AG04449 (cell line): ENCODE measurements at regions not wholly inside any gene's neighbourhood (a gene's known extent, or its start where the extent isn't known, plus 50 kb on each side); places are given as distances from the start of the nearest gene placed in this dataset.

ENCODE experiments used
- CTCF ChIA-PET: fragments of 350-600 bp; formaldehyde crosslinking; extraction: SDS; loops from one replicate; lab custom pipeline; 2021; ENCODE audit warnings: antibody characterized with exemption; lab: Yijun Ruan, JAX
- POLR2A ChIA-PET: fragments of 400-600, 350-600 bp; formaldehyde crosslinking; extraction: SDS; loops from one replicate; lab custom pipeline; 2020; ENCODE audit warnings: antibody characterized with exemption, inconsistent platforms; lab: Yijun Ruan, JAX
- DNase-seq: peaks from one replicate; pipeline ENCODE4 v3.0.0-alpha.2; 2010; ENCODE audit warnings: low read depth, low spot score
- H3K4me3 ChIP-seq: 2 replicates; pipeline ENCODE4 v1.5.1; 2011; ENCODE audit warnings: low read depth, mild to moderate bottlenecking, control low read depth, low read length
- CTCF ChIP-seq: IDR thresholded peaks from one replicate; pipeline ENCODE4 v1.5.1; 2011; ENCODE audit warnings: mild to moderate bottlenecking, moderate library complexity, low read length, control low read depth, inconsistent platforms; ENCODE audit not compliant: insufficient read depth; ENCODE audit errors: missing control alignments

GRCh38 chr6:85961746-85962145 lies 319.1 kb upstream of the SYNCRIP start:
- DNase-seq = no peak
- no peak for TF ChIP-seq CTCF
- no peak overlapping the region for H3K4me3 ChIP-seq
- CTCF ChIA-PET = no interaction called here
- POLR2A ChIA-PET = no interaction called here

- ChIA-PET POLR2A (no interaction called here), CTCF (no interaction called here)
- no peak for TF ChIP-seq CTCF
- DNase-seq = no peak
- no peak overlapping the region for H3K4me3 ChIP-seq
Measured at GRCh38 chr6:85961125-85961524, 318.4 kb upstream of the SYNCRIP start.

- ChIA-PET CTCF (no interaction called here), POLR2A (no interaction called here)
- no peak for TF ChIP-seq CTCF
- no peak for DNase-seq
- no peak overlapping the region for H3K4me3 ChIP-seq
Measured at GRCh38 chr6:85948481-85948880, 305.8 kb upstream of the SYNCRIP start.

- no peak overlapping the region for H3K4me3 ChIP-seq
- TF ChIP-seq CTCF = no peak
- ChIA-PET POLR2A (no interaction called here), CTCF (no interaction called here)
- no peak for DNase-seq
Measured at GRCh38 chr6:85945459-85946185, 302.9 kb upstream of the SYNCRIP start.

GRCh38 chr6:85944776-85945175 lies 302.1 kb upstream of the SYNCRIP start:
- ChIA-PET POLR2A (no interaction called here), CTCF (no interaction called here)
- no peak overlapping the region for H3K4me3 ChIP-seq
- no peak for DNase-seq
- no peak for TF ChIP-seq CTCF

- CTCF ChIA-PET = no interaction called here
- no peak for TF ChIP-seq CTCF
- POLR2A ChIA-PET = no interaction called here
- no peak for DNase-seq
- H3K4me3 ChIP-seq = no peak overlapping the region
Measured at GRCh38 chr6:85942844-85943243, 300.2 kb upstream of the SYNCRIP start.
